PC-3 (cell line): ENCODE measurements at regions not wholly inside any gene's neighbourhood (a gene's known extent, or its start where the extent isn't known, plus 50 kb on each side); places are given as distances from the start of the nearest gene placed in this dataset.

Experiments used
- ATAC-seq: fragments of 200-7000 bp; cut with Tn5 transposase; 2 replicates; pipeline ENCODE4 v1.9.1; 2020; ENCODE audit warnings: mild to moderate bottlenecking, moderate library complexity
- BruUV-seq: library from RNA; stranded (reverse); fragments of 400-500 nt; replicated peaks from 2 replicates; lab custom pipeline; 2021; lab: Mats Ljungman, UMichigan
- CTCF ChIA-PET: fragments of 300-600 bp; sonication (Branson Sonifier 250); formaldehyde crosslinking; loops from one replicate; lab custom pipeline; 2022; ENCODE audit warnings: antibody characterized with exemption; lab: Charles Lee
- POLR2A ChIA-PET: fragments of 300-600 bp; sonication (Branson Sonifier 250); formaldehyde crosslinking; loops from one replicate; lab custom pipeline; 2022; ENCODE audit warnings: antibody characterized with exemption; ENCODE audit not compliant: unreplicated experiment; lab: Charles Lee
- DNase-seq: peaks from one replicate; pipeline ENCODE4 v3.0.0-alpha.2; 2015
- H2AFZ ChIP-seq: fragments of 300-600 bp; sonication (generic); 2 replicates; pipeline ENCODE4 v1.6.0; 2016; ENCODE audit warnings: antibody characterized with exemption, low read length
- H3F3A ChIP-seq: fragments of 300-600 bp; sonication (generic); one replicate; pipeline ENCODE4 v1.6.0; 2017; ENCODE audit warnings: antibody characterized with exemption, low read length, control low read depth, mild to moderate bottlenecking; ENCODE audit not compliant: unreplicated experiment
- H3K27ac ChIP-seq: fragments of 300-600 bp; sonication (generic); 2 replicates; pipeline ENCODE4 v1.5.1; 2016; ENCODE audit warnings: mild to moderate bottlenecking, low read length
- H3K27me3 ChIP-seq: fragments of 300-600 bp; sonication (generic); 2 replicates; pipeline ENCODE4 v1.6.1; 2016; ENCODE audit warnings: low read length, mixed read lengths
- H3K36me3 ChIP-seq: fragments of 300-600 bp; sonication (generic); 2 replicates; pipeline ENCODE4 v1.6.1; 2016; ENCODE audit warnings: low read depth, mixed run types, low read length, mixed read lengths
- H3K4me1 ChIP-seq: fragments of 300-600 bp; sonication (generic); 2 replicates; pipeline ENCODE4 v1.5.1; 2016; ENCODE audit warnings: low read length; ENCODE audit not compliant: insufficient read depth
- H3K4me2 ChIP-seq: fragments of 300-600 bp; sonication (generic); 2 replicates; pipeline ENCODE4 v1.6.0; 2016; ENCODE audit warnings: low read length
- H3K4me3 ChIP-seq: fragments of 300-600 bp; sonication (generic); 2 replicates; pipeline ENCODE4 v1.5.1; 2016; ENCODE audit warnings: mild to moderate bottlenecking, low read length, mixed read lengths
- H3K79me2 ChIP-seq: fragments of 300-600 bp; sonication (generic); 2 replicates; pipeline ENCODE4 v1.6.1; 2017; ENCODE audit warnings: low read length, mixed read lengths
- H3K9ac ChIP-seq: fragments of 300-600 bp; sonication (generic); 2 replicates; pipeline ENCODE4 v1.6.0; 2016; ENCODE audit warnings: mild to moderate bottlenecking, low read length
- H3K9me2 ChIP-seq: fragments of 300-600 bp; sonication (generic); replicated peaks from 2 replicates; pipeline ENCODE4 v1.6.1; 2016; ENCODE audit warnings: mixed run types, low read length, mixed read lengths
- H3K9me3 ChIP-seq: fragments of 300-600 bp; sonication (generic); 2 replicates; pipeline ENCODE4 v1.6.1; 2016; ENCODE audit warnings: low read length, mixed read lengths
- H4K20me1 ChIP-seq: fragments of 300-600 bp; sonication (generic); 2 replicates; pipeline ENCODE4 v1.6.1; 2016; ENCODE audit warnings: low read length, mixed read lengths
- CTCF ChIP-seq: fragments of 300-600 bp; sonication (generic); conservative IDR thresholded peaks from 2 replicates; pipeline ENCODE4 v1.5.1; 2017; ENCODE audit warnings: antibody characterized with exemption, low read depth, mild to moderate bottlenecking, low read length
- EZH2 ChIP-seq: fragments of 300-600 bp; sonication (generic); IDR thresholded peaks from one replicate; pipeline ENCODE4 v1.6.1; 2017; ENCODE audit warnings: antibody characterized with exemption, mild to moderate bottlenecking, low read length; ENCODE audit not compliant: unreplicated experiment
- EZH2phosphoT487 ChIP-seq: fragments of 300-600 bp; sonication (generic); IDR thresholded peaks from 2 replicates; pipeline ENCODE4 v1.6.1; 2018; ENCODE audit warnings: mild to moderate bottlenecking, antibody characterized with exemption, low read length, borderline replicate concordance
- intact Hi-C: fragments of 100-400 bp; cut with micrococcal nuclease; formaldehyde crosslinking; loops from 2 replicates; pipeline ENCODE4 v1.9.0; 2023

DNA sequence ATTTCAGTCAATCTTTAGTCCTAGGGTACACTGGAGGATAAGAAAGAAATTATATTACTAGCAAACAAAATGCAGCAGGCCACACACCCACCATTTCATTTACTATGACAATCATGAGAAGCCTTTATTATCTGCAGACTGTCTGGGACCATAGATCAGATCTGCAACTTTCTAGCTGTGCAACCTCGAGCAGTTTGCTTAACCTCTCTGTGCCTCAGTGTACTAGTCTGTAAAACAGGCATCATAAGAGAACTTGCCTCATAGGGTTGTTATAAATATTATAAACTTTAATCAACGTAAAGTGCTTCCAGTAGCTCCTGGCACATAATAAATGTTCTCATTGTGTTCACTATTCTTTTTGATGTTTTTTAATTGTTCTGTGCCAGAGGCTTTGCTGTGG lies 128.2 kb upstream of the C1QTNF7 start:
- ChIA-PET CTCF (no interaction called here), POLR2A (no interaction called here)
- Histone ChIP-seq H4K20me1 (no peaks in the 10 kb centered on the region), H3K27me3 (no peaks in the 10 kb centered on the region), H3K9ac (no peak overlapping the region), H3F3A (peaks cover 3% of the 10 kb centered on the region), H3K9me2 (no peaks in the 10 kb centered on the region), H3K79me2 (no peaks in the 10 kb centered on the region), H3K4me1 (peaks cover 21% of the 10 kb centered on the region), H3K4me3 (no peak overlapping the region), H3K4me2 (no peak overlapping the region), H3K27ac (no peak overlapping the region), H3K9me3 (no peaks in the 10 kb centered on the region), H3K36me3 (no peaks in the 10 kb centered on the region), H2AFZ (no peak overlapping the region)
- DNase-seq, result no peak
- no TSS peak for BruUV-seq
- no peak for ATAC-seq
- TF ChIP-seq CTCF (no peak), EZH2phosphoT487 (no peak), EZH2 (no peak)
- intact Hi-C loops, result loop anchor here (5.0 kb wide), 1 partner anchor 62 kb away; no protein-coding TSS in a partner anchor

DNA sequence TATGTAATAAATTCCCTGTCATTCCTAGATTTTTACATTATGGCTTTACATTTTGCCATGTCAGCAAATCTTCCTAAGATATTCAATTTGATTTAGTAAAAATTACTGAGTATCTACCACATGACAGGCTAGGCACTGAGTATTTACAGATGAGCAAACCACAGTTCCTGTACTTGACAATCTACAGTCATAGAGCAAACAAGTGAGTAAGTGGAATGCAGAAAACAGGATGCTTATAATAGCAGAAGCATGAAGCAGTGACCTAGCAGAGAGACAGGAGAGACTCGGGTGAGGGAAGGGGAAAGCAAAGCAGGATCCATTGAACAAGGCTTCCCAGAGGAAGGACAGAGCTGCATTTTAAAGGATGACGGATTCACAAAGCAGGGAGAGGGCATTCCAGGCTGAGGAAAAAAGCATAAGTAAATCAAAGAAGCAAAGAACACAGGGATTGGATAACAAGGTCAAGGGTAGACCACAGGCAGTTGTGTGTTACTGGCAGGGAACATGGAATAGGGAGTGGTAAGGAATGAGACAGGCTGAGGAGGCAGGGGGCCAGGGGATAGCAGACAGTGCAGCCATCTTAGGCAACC lies 124.7 kb upstream of the C1QTNF7 start:
- Histone ChIP-seq H3K4me3 (0 out of 2 replicates have a peak overlapping the region, but pooled peaks have one; percentile 1), H3K79me2 (no peaks in the 10 kb centered on the region), H3K9me3 (no peaks in the 10 kb centered on the region), H3F3A (peaks cover 3% of the 10 kb centered on the region), H3K9ac (no peak overlapping the region), H3K4me1 (peaks cover 21% of the 10 kb centered on the region), H3K27me3 (no peaks in the 10 kb centered on the region), H3K36me3 (no peaks in the 10 kb centered on the region), H3K9me2 (no peaks in the 10 kb centered on the region), H3K27ac (peak overlapping the region; percentile 74), H2AFZ (peak overlapping the region; percentile 50), H3K4me2 (peak overlapping the region; percentile 50), H4K20me1 (no peaks in the 10 kb centered on the region)
- BruUV-seq, result no TSS peak
- intact Hi-C loops, result loop anchor here (5.0 kb wide), 1 partner anchor 66 kb away; no protein-coding TSS in a partner anchor
- ChIA-PET CTCF (no interaction called here), POLR2A (no interaction called here)
- no peak for TF ChIP-seq CTCF
- no peak for TF ChIP-seq EZH2phosphoT487
- no peak for TF ChIP-seq EZH2
- DNase-seq (peak; percentile 82), ATAC-seq (peak; percentile 98)

GRCh38 chr4:15314974-15315373 lies 112.9 kb upstream of the C1QTNF7 start:
- Histone ChIP-seq H3K9me3 (no peaks in the 10 kb centered on the region), H3K4me1 (no peaks in the 10 kb centered on the region), H3K9ac (no peak overlapping the region), H3K79me2 (no peaks in the 10 kb centered on the region), H3F3A (no peaks in the 10 kb centered on the region), H2AFZ (no peak overlapping the region), H4K20me1 (no peaks in the 10 kb centered on the region), H3K27me3 (peaks cover 4% of the 10 kb centered on the region; the same call in 1 of the 2 replicates), H3K36me3 (no peaks in the 10 kb centered on the region), H3K4me3 (no peak overlapping the region), H3K27ac (no peak overlapping the region), H3K4me2 (no peak overlapping the region), H3K9me2 (no peaks in the 10 kb centered on the region)
- TF ChIP-seq CTCF, result no peak
- no peak for TF ChIP-seq EZH2
- no peak for TF ChIP-seq EZH2phosphoT487
- POLR2A ChIA-PET, result no interaction called here
- DNase-seq, result no peak
- intact Hi-C loops, result no loop called here
- no TSS peak for BruUV-seq
- CTCF ChIA-PET, result no interaction called here
- ATAC-seq, result no peak
